ENCODE measurements at regions not wholly inside any gene's neighbourhood (a gene's known extent, or its start where the extent isn't known, plus 50 kb on each side); places are given as distances from the start of the nearest gene placed in this dataset.
"Not testable (repeated sequence)": the region's sequence is repeated elsewhere in the genome, so short reads cannot be mapped to it uniquely, and the experiment has no call there.

DNA sequence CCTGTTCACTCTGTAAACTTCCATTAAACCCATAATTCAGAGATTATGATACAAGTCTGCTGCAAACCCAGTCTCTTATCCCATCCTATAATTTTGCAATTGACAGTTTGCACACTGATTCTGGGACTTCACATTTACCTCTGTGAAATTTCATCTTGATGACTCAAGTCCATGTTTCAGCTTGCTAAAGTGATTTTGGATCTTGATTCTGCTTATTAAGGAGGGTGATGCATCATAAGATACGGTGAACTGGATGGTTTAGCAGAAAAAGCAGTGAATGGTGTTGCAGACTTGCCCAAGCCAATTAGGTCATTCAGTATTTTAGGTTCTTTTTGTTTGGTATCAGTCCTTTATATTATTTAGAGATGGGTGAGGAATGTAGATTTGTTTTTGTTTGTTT is 125.5 kb upstream of the PODXL start:
- Histone ChIP-seq H3K4me2 (ENCODE audit: control insufficient read depth, extremely low read depth, insufficient read depth, low read depth, low read length) (no peak overlapping the region), H3K79me2 (ENCODE audit: control insufficient read depth, insufficient read depth, low read length) (no peaks in the 10 kb centered on the region), H3K4me1 (ENCODE audit: control insufficient read depth, extremely low read depth, insufficient read depth, low read length) (no peaks in the 10 kb centered on the region), H3K36me3 (ENCODE audit: control insufficient read depth in 2 of 2, extremely low read depth in 1 of 2, insufficient read depth in 2 of 2, low read length in 2 of 2) (no peaks in the 10 kb centered on the region), H3K9me3 (ENCODE audit: control insufficient read depth, low read depth, low read length) (no peaks in the 10 kb centered on the region), H3K9me1 (ENCODE audit: control insufficient read depth, extremely low read depth, insufficient read depth, low read length) (no peaks in the 10 kb centered on the region), H3K27me3 (ENCODE audit: control insufficient read depth, extremely low read depth, insufficient read depth, low read length) (peaks cover 7% of the 10 kb centered on the region), H4K20me1 (ENCODE audit: control insufficient read depth, extremely low read depth, insufficient read depth, low read length) (no peaks in the 10 kb centered on the region), H2AFZ (ENCODE audit: control insufficient read depth, low read length) (no peak overlapping the region), H3K4me3 (ENCODE audit: control insufficient read depth in 2 of 3, extremely low read depth in 1 of 3, insufficient read depth in 2 of 3, low read depth in 1 of 3, low read length in 3 of 3) (no peak overlapping the region), H3K27ac (ENCODE audit: control insufficient read depth, insufficient read depth, low read length) (no peak overlapping the region), H3K9ac (ENCODE audit: control insufficient read depth, extremely low read depth, insufficient read depth, low read length) (no peak overlapping the region)
- DNase-seq (ENCODE audit: low read depth, low spot score), result no peak
- dilution Hi-C loops (cut with MboI; ENCODE audit: extremely low pct_ligation_motif_present, low sequenced_read_pairs), result no loop called here
- no peak for TF ChIP-seq EZH2 (IDR thresholded peaks at IDR 0.05; ENCODE audit: low read length)
- TF ChIP-seq, protein P1, sequence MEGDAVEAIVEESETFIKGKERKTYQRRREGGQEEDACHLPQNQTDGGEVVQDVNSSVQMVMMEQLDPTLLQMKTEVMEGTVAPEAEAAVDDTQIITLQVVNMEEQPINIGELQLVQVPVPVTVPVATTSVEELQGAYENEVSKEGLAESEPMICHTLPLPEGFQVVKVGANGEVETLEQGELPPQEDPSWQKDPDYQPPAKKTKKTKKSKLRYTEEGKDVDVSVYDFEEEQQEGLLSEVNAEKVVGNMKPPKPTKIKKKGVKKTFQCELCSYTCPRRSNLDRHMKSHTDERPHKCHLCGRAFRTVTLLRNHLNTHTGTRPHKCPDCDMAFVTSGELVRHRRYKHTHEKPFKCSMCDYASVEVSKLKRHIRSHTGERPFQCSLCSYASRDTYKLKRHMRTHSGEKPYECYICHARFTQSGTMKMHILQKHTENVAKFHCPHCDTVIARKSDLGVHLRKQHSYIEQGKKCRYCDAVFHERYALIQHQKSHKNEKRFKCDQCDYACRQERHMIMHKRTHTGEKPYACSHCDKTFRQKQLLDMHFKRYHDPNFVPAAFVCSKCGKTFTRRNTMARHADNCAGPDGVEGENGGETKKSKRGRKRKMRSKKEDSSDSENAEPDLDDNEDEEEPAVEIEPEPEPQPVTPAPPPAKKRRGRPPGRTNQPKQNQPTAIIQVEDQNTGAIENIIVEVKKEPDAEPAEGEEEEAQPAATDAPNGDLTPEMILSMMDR (optimal IDR thresholded peaks at IDR 0.05 in 1 of 3, IDR thresholded peaks at IDR 0.05 in 1 of 3, conservative IDR thresholded peaks at IDR 0.05 in 1 of 3; ENCODE audit: extremely low read depth in 1 of 3, insufficient read depth in 2 of 3, low read length in 3 of 3), result no peak
- no peak for FAIRE-seq

DNA sequence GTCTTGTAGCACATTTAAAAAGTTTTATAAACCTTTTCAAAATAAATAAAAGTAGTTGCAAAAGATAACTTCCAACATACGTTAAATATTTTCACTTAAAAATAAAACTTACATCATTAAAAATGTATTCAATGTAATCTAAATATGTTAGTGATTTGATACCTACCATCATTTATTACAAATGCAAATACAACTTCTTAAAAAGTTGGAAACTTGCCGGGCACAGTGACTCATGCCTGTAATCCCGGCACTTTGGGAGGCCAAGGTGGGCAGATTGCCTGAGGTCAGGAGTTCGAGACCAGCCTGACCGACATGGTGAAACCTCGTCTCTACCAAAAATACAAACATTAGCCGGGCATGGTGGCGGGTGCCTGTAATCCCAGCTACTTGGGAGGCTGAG is 122.6 kb upstream of the PODXL start:
- H3K4me3 ChIP-seq (ENCODE audit: control insufficient read depth in 2 of 3, extremely low read depth in 1 of 3, insufficient read depth in 2 of 3, low read depth in 1 of 3, low read length in 3 of 3); H4K20me1 ChIP-seq (ENCODE audit: control insufficient read depth, extremely low read depth, insufficient read depth, low read length); H3K9me1 ChIP-seq (ENCODE audit: control insufficient read depth, extremely low read depth, insufficient read depth, low read length); FAIRE-seq; H3K27ac ChIP-seq (ENCODE audit: control insufficient read depth, insufficient read depth, low read length); H3K79me2 ChIP-seq (ENCODE audit: control insufficient read depth, insufficient read depth, low read length); H3K9me3 ChIP-seq (ENCODE audit: control insufficient read depth, low read depth, low read length); H3K27me3 ChIP-seq (ENCODE audit: control insufficient read depth, extremely low read depth, insufficient read depth, low read length); H3K9ac ChIP-seq (ENCODE audit: control insufficient read depth, extremely low read depth, insufficient read depth, low read length); H3K4me2 ChIP-seq (ENCODE audit: control insufficient read depth, extremely low read depth, insufficient read depth, low read depth, low read length); H3K4me1 ChIP-seq (ENCODE audit: control insufficient read depth, extremely low read depth, insufficient read depth, low read length); H3K36me3 ChIP-seq (ENCODE audit: control insufficient read depth in 2 of 2, extremely low read depth in 1 of 2, insufficient read depth in 2 of 2, low read length in 2 of 2); DNase-seq (ENCODE audit: low read depth, low spot score); H2AFZ ChIP-seq (ENCODE audit: control insufficient read depth, low read length); dilution Hi-C loops (cut with MboI; ENCODE audit: extremely low pct_ligation_motif_present, low sequenced_read_pairs): not testable (repeated sequence)

DNA sequence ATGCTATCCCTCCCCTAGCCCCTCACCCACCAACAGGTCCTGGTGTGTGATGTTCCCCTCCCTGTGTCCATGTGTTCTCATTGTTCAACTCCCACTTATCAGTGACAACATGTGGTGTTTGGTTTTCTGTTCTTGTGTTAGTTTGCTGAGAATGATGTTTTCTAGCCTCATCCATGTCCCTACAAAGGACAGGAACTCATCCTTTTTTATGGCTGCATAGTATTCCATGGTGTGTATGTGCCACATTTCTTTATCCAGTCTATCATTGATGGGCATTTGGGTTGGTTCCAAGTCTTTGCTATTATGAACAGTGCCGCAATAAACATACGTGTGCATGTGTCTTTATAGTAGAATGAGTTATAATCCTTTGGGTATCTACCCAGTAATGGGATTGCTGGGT is 120.4 kb upstream of the PODXL start:
- H3K36me3 ChIP-seq (ENCODE audit: control insufficient read depth in 2 of 2, extremely low read depth in 1 of 2, insufficient read depth in 2 of 2, low read length in 2 of 2); H3K27me3 ChIP-seq (ENCODE audit: control insufficient read depth, extremely low read depth, insufficient read depth, low read length); DNase-seq (ENCODE audit: low read depth, low spot score); FAIRE-seq; dilution Hi-C loops (cut with MboI; ENCODE audit: extremely low pct_ligation_motif_present, low sequenced_read_pairs); H3K9me3 ChIP-seq (ENCODE audit: control insufficient read depth, low read depth, low read length); H3K4me1 ChIP-seq (ENCODE audit: control insufficient read depth, extremely low read depth, insufficient read depth, low read length); H3K4me2 ChIP-seq (ENCODE audit: control insufficient read depth, extremely low read depth, insufficient read depth, low read depth, low read length); H3K4me3 ChIP-seq (ENCODE audit: control insufficient read depth in 2 of 3, extremely low read depth in 1 of 3, insufficient read depth in 2 of 3, low read depth in 1 of 3, low read length in 3 of 3); H3K9ac ChIP-seq (ENCODE audit: control insufficient read depth, extremely low read depth, insufficient read depth, low read length); H3K9me1 ChIP-seq (ENCODE audit: control insufficient read depth, extremely low read depth, insufficient read depth, low read length); H4K20me1 ChIP-seq (ENCODE audit: control insufficient read depth, extremely low read depth, insufficient read depth, low read length); H2AFZ ChIP-seq (ENCODE audit: control insufficient read depth, low read length); H3K79me2 ChIP-seq (ENCODE audit: control insufficient read depth, insufficient read depth, low read length); H3K27ac ChIP-seq (ENCODE audit: control insufficient read depth, insufficient read depth, low read length): not testable (repeated sequence)
